ENCODE measurements at regions not wholly inside any gene's neighbourhood (a gene's known extent, or its start where the extent isn't known, plus 50 kb on each side); places are given as distances from the start of the nearest gene placed in this dataset.

DNA sequence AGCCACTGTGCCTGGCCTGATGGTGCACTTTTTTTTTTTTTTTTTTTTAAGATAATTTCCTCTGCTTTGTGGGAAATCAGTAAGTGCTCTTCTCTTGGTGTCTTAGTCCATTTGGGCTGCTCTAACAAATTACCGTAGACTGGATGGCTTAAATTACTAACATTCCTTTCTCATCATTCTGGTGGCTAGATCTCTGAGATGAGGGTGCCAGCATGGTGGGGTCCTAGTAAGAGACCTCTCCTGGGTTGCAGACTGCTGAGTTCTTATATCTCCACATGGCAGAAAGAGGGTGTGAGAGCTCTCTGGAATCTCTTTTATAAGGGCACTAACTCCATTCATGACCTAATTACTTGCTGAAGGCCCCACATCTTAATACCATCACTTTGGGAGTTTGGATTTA is 133.9 kb upstream of the ANKRD55 start:
- no peak for DNase-seq

GRCh38 chr5:56361398-56361797 is 128.3 kb upstream of the ANKRD55 start:
- no peak for DNase-seq

DNA sequence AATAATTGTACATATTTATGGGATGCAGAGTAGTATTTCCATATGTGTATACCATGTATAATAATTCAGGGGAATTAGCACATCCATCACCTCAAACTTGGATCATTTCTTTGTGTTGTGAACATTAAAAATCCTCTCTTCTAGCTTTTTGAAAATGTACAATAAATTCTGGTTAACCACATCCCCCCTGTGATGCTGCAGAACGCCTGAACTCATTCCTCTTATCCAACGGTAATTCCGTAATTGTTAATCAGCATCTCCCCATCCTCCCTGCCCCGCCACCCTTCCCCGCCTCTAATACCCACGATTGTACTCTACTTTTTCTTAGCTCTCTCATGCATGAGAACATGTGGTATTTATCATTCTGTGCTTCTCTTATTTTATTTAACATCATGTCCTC is 127.7 kb upstream of the ANKRD55 start:
- no peak for DNase-seq

GRCh38 chr5:56359809-56360685 is 126.9 kb upstream of the ANKRD55 start:
- no peak for DNase-seq

GRCh38 chr5:56358703-56359681 is 125.9 kb upstream of the ANKRD55 start:
- DNase-seq: no peak

- no peak for DNase-seq
These were observed 124.9 kb upstream of the ANKRD55 start for GRCh38 chr5:56358046-56358445.

- DNase-seq: no peak
These were observed 124.3 kb upstream of the ANKRD55 start for GRCh38 chr5:56357426-56357825.

- DNase-seq: no peak
These were observed 123.7 kb upstream of the ANKRD55 start for GRCh38 chr5:56356836-56357160.

DNA sequence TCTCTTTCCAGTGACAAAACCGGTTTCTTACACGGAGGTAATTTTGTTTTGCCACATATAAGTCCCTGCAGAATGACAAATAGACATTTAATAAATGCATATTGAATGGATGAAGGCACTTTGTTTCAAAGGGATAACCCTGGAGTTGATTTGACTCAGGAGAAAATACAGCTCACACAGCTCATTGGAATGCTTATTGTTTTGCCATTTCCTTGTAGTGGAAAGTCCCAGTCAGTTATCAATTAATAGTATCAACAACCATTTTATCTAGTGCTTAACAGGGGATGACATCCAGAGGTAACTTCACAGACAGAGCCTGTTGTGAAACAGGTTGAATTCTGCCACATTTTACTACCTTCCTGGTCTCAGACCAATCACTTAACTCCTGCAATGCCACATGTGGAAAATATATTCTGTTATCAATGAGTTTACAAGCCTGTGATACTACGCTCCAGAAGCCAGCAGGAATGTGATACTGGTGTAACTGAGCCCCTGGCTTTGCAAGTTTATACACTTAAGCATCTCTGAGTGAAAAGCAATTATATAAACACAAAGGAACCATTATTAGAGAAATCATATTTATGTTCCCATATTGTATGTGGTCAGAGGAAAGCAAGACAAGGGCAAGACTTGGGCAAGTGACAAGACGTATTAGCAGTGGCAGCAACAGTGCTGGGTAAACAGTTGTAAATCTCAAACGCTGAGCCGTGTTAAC is 123.1 kb upstream of the ANKRD55 start:
- no peak for DNase-seq

- no peak for DNase-seq
These were observed 121.7 kb upstream of the ANKRD55 start for GRCh38 chr5:56354836-56355235.

GRCh38 chr5:56352808-56353590 is 119.9 kb upstream of the ANKRD55 start:
- DNase-seq: no peak

DNA sequence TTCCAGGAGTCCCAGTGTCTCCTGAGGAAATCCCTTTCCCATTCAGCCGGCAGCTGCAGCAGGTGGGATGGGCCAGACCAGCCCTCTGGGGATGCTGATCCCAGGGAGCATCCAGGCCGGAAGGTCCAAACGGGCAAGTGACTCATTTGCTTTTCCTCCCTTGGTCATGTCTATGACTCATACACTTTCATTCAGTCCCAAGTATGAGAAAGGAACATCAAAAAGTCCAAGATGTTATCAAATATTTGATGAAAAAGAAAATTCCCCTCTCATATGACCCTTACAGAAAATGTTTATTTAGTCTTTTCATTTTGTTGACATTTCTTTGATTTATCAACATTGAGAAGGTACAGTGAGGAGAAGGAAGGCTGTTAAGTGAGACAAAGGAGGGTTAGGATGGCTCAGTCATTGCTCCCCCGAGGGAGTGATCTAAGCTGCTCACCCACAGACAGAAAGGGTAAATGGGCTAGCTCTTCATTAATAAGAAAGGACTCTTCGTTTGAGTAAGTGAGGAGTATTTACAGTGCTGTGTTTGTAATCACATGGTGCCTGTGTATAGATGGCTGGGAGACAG is 117.6 kb upstream of the ANKRD55 start:
- DNase-seq: no peak

- no peak for DNase-seq
These were observed 117.0 kb upstream of the ANKRD55 start for GRCh38 chr5:56350011-56350596.

GRCh38 chr5:56349461-56349860 is 116.3 kb upstream of the ANKRD55 start:
- no peak for DNase-seq

- no peak for DNase-seq
These were observed 113.8 kb upstream of the ANKRD55 start for GRCh38 chr5:56346741-56347535.

DNA sequence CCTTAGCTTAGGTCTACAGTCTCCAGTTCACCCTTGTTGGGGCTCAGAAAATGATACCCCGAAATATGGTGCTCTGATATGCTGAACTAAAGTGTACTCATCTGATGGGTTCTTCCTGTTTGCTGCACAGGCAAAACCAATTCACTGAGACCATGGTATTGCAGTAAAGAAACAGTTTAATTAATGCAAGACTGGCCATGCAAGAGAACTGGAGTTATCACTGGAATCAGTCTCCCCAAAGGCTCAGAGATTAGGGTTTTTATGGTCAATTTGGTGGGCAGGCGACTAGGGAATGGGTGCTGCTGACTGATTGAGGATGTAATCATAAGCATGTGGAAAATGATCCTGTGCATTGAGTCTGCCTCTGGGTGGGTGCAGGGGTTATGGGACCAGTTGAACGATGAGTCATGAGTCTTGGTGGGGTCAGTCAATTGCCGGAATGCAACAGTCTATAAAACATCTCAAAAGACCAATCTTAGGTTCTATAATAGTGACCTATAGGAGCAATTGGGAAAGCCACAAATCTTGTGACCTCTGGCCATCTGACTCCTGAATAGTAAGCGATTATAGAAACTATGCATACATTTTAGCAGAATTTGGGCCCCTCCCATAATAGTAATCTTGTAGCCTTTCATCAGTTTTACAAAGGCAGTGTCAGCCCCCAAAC is 113.0 kb upstream of the ANKRD55 start:
- DNase-seq: no peak

DNA sequence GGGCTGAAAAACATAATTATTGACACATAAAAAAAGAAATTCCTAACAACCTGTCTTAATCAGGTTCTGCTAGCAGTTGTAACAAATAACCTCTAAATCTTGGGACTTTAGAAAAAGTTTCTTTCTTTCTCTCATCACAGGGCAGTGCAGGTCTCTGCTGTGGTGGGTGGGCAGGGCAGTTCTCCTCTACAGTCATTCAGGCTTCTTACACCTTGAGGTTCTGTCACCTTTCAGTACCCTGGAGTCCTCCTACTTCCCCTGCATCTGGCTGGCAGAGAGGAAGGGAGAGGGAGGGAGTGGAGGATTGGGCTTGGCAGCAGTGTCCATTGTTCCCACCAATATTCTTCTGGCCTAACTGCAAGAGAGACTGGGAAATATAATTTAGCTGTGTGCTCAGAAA is 112.2 kb upstream of the ANKRD55 start:
- DNase-seq: no peak

- no peak for DNase-seq
These were observed 111.5 kb upstream of the ANKRD55 start for GRCh38 chr5:56344594-56344993.

DNA sequence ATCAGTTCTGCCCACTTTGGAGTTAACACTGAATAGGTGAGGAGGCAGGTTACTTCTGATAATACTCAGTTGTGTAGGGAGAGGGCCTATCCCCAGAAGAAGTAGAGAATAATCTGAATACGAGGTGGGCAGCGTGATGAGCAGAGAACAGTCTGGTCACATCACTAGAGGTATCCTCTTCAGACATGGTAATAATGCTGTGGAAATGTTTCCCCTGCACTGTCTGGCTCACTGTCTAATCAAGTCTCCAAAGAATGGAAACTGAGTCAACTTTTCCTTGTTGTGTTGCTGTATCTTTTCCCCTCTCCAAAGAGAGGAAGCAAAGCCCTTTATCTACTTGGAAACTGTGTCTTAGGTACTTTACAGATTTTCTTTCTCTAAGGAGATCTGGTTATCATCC is 110.9 kb upstream of the ANKRD55 start:
- no peak for DNase-seq

DNA sequence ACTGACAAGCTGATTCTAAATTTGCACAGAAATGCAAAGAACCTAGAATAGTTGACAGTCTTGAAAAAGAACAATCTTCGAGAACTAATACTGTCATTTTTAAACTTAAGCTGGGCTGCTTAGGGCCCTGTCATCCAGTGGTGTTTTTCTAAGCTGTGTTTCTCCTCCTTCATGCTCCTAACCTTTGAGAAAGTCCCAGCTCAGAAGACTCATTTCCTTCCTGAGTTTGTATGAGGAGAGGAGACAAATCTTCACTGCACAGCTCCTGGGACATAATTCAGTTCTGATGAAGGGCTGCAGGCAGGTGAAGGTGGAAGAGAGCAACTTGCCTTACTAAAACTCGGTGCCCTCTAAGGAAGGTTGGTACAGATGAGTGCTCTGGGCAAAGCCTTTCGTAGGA is 109.5 kb upstream of the ANKRD55 start:
- no peak for DNase-seq

Measured in T-helper 2 cell (primary cell).